EL (cell line): ENCODE measurements at regions not wholly inside any gene's neighbourhood (a gene's known extent, or its start where the extent isn't known, plus 50 kb on each side); places are given as distances from the start of the nearest gene placed in this dataset.
"Not testable (repeated sequence)": the region's sequence is repeated elsewhere in the genome, so short reads cannot be mapped to it uniquely, and the experiment has no call there.

Experiments used
- DNase-seq: peaks from one replicate; pipeline ENCODE4 v3.0.0-alpha.2; 2016

DNA sequence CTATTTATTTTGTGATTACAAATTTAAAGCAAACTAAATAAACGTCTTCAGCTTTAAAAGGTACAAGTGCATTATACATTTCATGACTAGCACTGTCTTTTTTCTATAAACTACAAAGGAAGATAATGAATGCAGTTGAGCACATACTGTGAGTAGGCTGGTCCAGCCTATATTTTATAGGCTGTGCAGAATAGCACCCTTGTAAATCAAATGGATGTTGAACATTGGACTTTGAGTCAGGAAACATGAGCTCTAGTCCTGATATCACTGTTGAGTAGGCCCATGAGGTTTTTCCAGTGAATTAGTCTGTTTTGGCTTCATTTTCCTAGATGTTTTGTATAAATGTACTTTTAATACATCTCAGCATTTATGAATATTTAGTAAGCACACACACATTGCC lies 447.3 kb upstream of the KCNMB2 start:
- no peak for DNase-seq

- DNase-seq, result no peak
These were observed 445.3 kb upstream of the KCNMB2 start for GRCh38 chr3:178090899-178091298.

DNA sequence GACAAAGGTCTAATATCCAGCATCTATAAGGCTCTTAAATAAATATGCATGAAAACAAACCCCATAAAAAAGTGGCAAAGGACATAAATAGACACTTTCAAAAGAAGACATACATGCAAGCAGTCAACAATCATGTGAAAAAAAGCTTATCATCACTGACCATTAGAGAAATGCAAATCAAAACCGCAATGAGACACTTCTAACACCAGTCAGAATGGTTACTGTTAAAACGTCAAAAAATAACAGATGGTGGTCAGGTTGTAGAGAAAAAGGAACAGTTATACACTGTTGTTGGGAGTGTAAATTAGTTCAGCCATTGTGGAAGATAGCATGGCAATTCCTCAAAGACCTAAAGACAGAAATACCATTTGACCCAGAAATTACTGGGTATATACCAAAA lies 440.7 kb upstream of the KCNMB2 start:
- no peak for DNase-seq

DNA sequence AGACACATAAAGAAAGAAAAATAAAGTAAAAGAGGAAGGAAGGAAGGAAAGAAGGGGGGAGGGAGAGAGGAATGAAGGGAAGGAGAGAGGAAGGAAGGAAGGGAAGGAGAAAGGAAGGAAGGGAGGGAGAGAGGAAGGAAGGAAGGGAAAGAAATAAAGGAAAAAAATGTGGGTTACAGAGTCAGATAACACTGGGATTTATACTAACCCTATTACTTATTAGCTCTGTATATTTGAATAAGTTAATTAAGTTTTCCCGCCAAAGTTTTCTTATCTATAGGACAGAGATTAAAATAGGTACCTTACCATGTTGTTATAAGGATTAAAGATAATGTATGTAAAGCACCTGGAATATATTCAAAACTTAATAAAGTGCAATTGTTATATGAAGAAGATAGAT lies 439.3 kb upstream of the KCNMB2 start:
- no peak for DNase-seq

- peak; percentile 55 for DNase-seq
These were observed 438.7 kb upstream of the KCNMB2 start for GRCh38 chr3:178097576-178097975.

DNA sequence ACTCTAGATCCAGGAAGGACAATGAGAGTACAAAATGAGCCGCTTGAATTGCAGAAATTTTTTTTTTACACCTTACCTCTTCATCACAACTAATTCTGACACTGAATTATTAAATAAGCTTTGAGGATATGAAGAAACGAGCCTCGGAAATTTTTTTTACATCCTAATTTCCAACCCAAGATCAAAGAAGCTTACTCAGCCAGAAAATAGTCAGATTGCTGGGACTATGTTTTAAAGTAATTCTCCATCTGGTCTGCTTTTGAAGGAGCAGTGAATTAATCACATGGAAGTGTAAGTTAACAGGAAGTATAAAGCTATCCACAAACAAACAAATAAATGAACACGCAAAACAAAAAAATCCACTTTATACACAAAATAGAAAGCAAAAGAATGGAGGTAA lies 437.0 kb upstream of the KCNMB2 start:
- DNase-seq, result no peak

- DNase-seq, result no peak
These were observed 436.4 kb upstream of the KCNMB2 start for GRCh38 chr3:178099862-178100261.

DNA sequence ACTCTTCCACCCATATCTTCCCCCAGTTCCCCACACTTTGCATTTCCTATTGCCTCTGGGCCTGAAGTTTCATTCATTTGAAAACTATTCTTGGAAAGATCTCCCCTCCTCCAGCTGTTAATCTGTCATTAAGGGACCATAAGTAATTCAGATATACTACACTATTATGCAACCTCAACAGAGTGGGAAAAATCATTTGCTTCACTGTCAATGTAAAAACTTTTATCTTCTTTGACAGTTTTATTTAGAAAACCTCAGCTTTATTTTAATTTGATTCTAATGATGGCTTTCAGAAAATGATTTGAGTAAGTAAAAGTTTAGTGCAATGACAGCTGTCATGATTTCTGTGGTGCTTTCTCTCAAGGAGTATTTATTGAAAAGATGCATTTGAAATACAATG lies 435.3 kb upstream of the KCNMB2 start:
- no peak for DNase-seq

DNA sequence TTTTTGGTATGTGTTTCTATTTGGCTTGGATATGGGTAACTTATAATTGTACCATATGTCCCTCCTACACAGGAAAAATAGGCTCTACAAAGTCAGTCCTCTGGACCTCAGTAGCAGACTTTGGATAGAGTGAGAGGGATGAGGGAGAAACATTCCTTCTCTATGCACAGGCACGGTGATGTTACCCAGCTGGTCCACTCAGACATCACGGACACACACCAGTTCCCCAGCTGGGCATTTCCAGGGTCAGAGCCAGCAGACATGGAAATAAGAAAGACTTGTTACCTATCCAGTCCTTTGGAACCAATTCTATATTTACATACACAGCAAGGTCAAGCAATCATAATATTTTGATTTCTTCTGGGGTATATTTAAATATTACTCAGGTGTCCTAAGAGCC lies 433.1 kb upstream of the KCNMB2 start:
- no peak for DNase-seq

GRCh38 chr3:178107804-178108203 lies 428.4 kb upstream of the KCNMB2 start:
- no peak for DNase-seq

DNA sequence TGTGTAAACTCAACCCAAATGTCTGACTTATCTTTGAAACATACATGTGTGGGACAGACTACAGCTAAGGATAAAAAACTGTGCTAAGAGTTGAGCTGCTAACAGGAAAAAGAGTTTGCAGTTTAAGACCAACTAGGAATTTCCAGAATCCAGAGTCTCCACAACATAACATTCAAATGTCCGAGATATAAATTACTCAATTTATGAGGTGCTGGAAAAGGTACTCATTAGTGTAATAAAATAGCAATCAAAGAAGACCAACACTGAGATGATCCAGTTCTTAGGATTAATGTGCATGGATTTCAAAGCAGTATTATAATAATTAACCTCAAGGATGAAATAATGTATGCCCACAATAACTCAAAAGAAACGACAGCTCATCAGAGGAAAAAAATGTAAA lies 426.5 kb upstream of the KCNMB2 start:
- no peak for DNase-seq

GRCh38 chr3:178112134-178112533 lies 424.1 kb upstream of the KCNMB2 start:
- peak; percentile 7 for DNase-seq

DNA sequence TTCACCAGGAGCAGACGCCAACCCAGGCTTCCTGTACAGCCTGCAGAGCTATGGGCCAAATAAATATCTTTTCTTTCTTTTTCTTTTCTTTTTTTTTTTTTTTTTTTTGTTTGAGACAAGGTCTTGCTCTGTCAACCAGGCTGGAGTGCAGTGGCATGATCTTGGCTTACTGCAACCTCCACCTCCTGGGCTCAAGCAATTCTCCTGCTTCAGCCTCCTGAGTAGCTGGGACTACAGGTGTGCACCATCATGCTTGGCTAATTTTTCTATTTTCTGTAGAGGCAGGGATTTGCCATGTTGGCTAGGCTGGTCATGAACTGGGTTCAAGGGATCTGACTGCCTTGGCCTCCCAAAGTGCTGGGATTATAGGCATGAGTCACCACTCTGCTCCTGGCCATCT lies 423.7 kb upstream of the KCNMB2 start:
- DNase-seq, result not testable (repeated sequence)

- peak; percentile 43 for DNase-seq
These were observed 418.6 kb upstream of the KCNMB2 start for GRCh38 chr3:178117641-178118040.

GRCh38 chr3:178119608-178120295 lies 416.5 kb upstream of the KCNMB2 start:
- peak; percentile 66 for DNase-seq

GRCh38 chr3:178120367-178120766 lies 415.9 kb upstream of the KCNMB2 start:
- DNase-seq, result no peak

- DNase-seq, result no peak
These were observed 409.6 kb upstream of the KCNMB2 start for GRCh38 chr3:178126686-178127085.

DNA sequence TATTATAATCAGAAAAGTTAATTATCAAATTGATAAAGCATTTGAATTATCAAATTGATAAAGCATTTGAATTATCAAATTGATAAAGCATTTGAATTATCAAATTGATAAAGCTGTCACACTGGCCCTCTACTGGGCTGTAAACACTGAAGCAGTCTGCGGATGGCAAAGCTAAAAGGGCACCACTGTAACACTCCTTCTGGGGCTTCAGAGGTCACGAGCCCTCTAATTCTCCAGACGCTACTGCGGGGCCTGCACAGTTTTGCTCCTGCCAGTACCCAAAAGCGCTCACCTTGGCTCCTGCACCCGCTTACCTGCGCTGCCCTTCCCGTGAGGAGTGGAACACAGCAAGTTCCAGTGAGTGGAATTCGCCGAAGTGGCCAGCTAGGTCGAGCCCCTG lies 409.0 kb upstream of the KCNMB2 start:
- DNase-seq, result no peak

DNA sequence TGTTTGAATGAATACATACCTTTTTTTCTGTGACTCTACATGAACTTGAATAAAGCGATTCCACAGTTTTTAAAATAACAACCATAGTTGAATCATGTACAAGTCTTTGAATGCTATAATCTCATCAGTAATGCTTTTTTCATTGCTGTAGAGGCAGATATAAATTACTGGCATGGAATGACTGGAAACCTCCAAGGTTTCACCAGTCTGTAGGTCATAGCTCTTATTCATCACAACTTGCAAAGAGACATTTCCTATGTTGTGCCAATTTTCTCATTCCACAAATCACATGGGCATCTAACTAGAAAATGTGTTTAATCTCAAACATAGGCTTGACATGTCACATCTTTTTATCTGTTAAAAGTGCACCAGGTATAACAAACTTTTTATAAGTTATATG lies 407.1 kb upstream of the KCNMB2 start:
- no peak for DNase-seq

DNA sequence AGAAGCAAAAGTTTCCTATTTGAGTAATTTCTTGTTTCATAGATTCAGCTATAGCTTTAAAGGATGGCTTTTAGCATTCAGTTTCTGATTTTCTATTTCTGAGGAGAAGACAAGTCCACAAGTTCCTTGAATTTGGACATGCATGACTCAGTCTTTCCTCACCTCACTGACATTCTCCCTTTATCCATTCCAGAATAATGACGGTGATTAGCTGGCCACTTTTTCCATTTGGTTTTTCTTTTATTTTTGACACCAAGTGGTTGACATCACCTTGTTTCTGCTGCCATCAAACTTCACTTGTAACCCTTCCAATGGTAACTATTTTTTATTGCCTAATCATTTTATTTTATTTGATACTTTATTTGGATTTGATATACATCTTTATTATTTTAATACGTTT lies 404.4 kb upstream of the KCNMB2 start:
- DNase-seq, result no peak

- DNase-seq, result no peak
These were observed 399.0 kb upstream of the KCNMB2 start for GRCh38 chr3:178137206-178137605.

- no peak for DNase-seq
These were observed 398.4 kb upstream of the KCNMB2 start for GRCh38 chr3:178137831-178138230.

DNA sequence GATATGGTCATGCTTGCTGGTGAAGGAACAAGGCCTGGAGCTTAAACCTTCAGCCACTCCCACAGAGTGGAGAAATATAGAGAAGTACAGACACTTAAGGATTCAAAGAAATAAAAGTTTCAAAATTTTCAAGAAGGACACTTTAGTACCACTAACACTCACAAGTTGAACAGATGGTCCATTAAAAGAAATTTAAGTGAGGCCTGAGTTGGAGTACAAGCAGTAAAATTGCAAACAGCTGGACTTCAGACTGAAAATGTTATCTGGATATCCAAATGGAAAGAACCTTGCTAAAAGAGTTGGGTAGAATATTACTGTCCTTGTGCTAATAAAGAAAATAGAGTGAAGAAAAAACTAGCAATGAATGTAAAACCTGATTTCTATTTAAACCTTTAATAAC lies 397.1 kb upstream of the KCNMB2 start:
- DNase-seq, result no peak

DNA sequence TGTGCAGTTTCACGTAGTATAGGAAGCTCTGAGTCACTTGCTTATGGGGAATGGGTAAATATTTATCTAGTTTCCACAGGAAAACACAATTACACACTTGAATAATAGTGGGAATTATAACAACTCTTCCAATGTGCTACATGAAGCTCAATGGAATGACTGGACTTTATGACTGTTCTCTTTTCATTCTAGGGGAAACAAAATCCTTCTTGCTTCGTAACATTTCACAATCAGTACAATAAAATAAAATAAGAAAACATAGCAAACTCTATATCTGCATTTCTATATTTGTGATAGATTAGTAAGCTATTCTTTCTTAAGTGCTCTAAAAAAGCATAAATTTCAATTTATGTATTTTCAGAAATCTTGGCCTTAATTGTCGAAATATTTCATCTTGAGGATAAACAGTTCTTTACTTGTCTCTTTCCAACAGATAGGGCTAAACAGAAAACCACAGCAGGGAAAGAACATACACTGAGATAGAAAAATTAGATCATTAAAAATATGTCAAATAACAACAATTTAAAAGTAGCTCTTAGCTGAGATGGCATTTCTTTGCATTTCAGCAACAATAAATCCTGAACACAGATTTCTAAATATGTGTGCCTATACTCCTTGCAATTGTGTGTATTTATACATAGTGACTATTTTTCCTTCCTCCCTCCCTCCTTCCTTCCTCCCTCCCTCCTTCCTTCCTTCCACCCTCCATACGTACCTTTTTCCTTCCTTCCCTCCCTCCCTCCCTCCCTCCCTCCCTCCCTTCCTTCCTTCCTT lies 395.5 kb upstream of the KCNMB2 start:
- no peak for DNase-seq

GRCh38 chr3:178141305-178141684 lies 394.9 kb upstream of the KCNMB2 start:
- DNase-seq, result not testable (repeated sequence)
